Panc1 (cell line): ENCODE measurements at regions not wholly inside any gene's neighbourhood (a gene's known extent, or its start where the extent isn't known, plus 50 kb on each side); places are given as distances from the start of the nearest gene placed in this dataset.

Experiments used
- CTCF ChIP-seq: fragments of 450-650 bp; IDR thresholded peaks from 2 replicates; pipeline ENCODE4 v1.5.1; 2017; ENCODE audit warnings: mild to moderate bottlenecking
- POLR2AphosphoS5 ChIP-seq: IDR thresholded peaks from 2 replicates; pipeline ENCODE4 v1.6.1; 2012; ENCODE audit warnings: mild to moderate bottlenecking, low read depth, low read length, moderate library complexity

DNA sequence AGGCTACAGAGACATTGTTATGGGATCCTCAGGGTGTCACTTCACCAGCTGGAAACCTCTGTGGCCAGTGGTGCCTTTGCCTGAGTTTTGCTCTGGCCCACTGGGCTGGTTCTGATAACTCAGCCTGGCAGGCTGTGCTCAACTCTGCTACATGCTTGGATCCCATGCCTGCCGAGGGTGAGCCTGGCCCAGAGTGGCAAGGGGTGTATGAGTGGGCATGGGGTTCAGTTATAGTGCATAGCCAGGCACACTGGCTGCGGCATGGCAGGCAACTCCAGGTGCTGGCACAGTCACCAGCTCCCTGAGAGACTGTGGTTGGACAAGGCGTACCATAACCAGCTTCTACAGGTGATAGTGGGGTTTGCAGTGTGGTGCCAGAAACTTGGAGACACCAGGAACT, 107.0 kb upstream of the PCDH15 start:
- TF ChIP-seq CTCF (no peak), POLR2AphosphoS5 (no peak)
